ENCODE measurements at regions not wholly inside any gene's neighbourhood (a gene's known extent, or its start where the extent isn't known, plus 50 kb on each side); places are given as distances from the start of the nearest gene placed in this dataset.

DNA sequence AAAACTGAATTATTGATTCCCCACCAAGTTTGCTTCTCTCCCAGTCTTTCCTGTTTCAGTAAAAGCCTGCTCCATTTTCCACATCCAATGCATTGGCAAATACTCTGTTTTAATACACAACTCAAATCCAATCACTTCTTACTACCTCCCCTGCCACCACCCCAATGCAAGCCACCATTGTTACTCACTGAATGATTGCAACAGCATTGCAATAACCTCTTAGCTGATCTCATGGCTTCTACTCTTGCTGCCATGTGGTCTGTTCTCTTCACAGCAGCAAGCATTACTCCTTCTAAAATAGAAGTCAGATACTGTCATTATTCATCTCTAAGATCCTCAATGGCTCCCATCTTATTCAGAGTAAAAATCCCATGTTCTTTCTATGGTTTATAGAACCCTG lies 123.4 kb downstream of the ATP6V1G3 start:
- H3K36me3 ChIP-seq (replicated peaks in 1 of 2; ENCODE audit: control extremely low read depth in 1 of 2, control insufficient read depth in 1 of 2, extremely low read depth in 1 of 2, insufficient read depth in 2 of 2, low read length in 1 of 2) = no peaks in the 10 kb centered on the region
- peaks cover 0 to 3% (median 0%) of the 10 kb centered on the region in 3 donors for H3K9me3 ChIP-seq (ENCODE audit: control extremely low read depth in 1 of 3, control insufficient read depth in 2 of 3, insufficient read depth in 1 of 3, low read length in 2 of 3)
- H3K4me3 ChIP-seq (ENCODE audit: control extremely low read depth in 1 of 5, extremely low read depth in 1 of 5, insufficient read depth in 1 of 5, low read depth in 2 of 5, low read length in 4 of 5) = no peak overlapping the region
- ATAC-seq (ENCODE audit: low read depth) (no peak), DNase-seq (no peak)
- Mint-ChIP-seq H3K27ac (no peak overlapping the region), H3K4me1 (no peaks in the 10 kb centered on the region), H3K9me3 (ENCODE audit: insufficient read depth) (peaks cover 2% of the 10 kb centered on the region), H3K4me3 (no peak overlapping the region), H3K27me3 (peaks cover 20% of the 10 kb centered on the region)
- no peak overlapping the region for H3K9ac ChIP-seq (ENCODE audit: low read length)
- TF ChIP-seq, protein P1, sequence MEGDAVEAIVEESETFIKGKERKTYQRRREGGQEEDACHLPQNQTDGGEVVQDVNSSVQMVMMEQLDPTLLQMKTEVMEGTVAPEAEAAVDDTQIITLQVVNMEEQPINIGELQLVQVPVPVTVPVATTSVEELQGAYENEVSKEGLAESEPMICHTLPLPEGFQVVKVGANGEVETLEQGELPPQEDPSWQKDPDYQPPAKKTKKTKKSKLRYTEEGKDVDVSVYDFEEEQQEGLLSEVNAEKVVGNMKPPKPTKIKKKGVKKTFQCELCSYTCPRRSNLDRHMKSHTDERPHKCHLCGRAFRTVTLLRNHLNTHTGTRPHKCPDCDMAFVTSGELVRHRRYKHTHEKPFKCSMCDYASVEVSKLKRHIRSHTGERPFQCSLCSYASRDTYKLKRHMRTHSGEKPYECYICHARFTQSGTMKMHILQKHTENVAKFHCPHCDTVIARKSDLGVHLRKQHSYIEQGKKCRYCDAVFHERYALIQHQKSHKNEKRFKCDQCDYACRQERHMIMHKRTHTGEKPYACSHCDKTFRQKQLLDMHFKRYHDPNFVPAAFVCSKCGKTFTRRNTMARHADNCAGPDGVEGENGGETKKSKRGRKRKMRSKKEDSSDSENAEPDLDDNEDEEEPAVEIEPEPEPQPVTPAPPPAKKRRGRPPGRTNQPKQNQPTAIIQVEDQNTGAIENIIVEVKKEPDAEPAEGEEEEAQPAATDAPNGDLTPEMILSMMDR (IDR thresholded peaks at IDR 0.05) = no peak
- no peak for TF ChIP-seq EZH2 (IDR thresholded peaks at IDR 0.05; ENCODE audit: borderline replicate concordance, insufficient read depth, low read depth, low read length, poor library complexity, severe bottlenecking)
- no peaks in the 10 kb centered on the region for H3K4me1 ChIP-seq (ENCODE audit: control insufficient read depth in 2 of 2, insufficient read depth in 2 of 2, low read length in 2 of 2)
- POLR2A ChIA-PET = no interaction called here
- CTCF ChIA-PET = no interaction called here
- no peak overlapping the region for H2AFZ ChIP-seq (ENCODE audit: insufficient read depth, low read depth, low read length, poor library complexity, severe bottlenecking)
- intact Hi-C loops (cut with micrococcal nuclease) = no loop called here
- H3K27ac ChIP-seq (ENCODE audit: low read length in 2 of 2) = no peak overlapping the region
- peaks cover 0 to 5% (median 1%) of the 10 kb centered on the region in 4 experiments for H3K27me3 ChIP-seq (replicated peaks in 1 of 4; ENCODE audit: control extremely low read depth in 1 of 4, control insufficient read depth in 3 of 4, insufficient read depth in 4 of 4, low read length in 3 of 4)
- H3K79me2 ChIP-seq (ENCODE audit: control insufficient read depth, insufficient read depth, low read length) = no peaks in the 10 kb centered on the region
- no peaks in the 10 kb centered on the region for H4K20me1 ChIP-seq (ENCODE audit: control insufficient read depth, insufficient read depth, low read length, poor library complexity, severe bottlenecking)
- H3K4me2 ChIP-seq (replicated peaks; ENCODE audit: low read depth, low read length, poor library complexity, severe bottlenecking) = no peak overlapping the region

DNA sequence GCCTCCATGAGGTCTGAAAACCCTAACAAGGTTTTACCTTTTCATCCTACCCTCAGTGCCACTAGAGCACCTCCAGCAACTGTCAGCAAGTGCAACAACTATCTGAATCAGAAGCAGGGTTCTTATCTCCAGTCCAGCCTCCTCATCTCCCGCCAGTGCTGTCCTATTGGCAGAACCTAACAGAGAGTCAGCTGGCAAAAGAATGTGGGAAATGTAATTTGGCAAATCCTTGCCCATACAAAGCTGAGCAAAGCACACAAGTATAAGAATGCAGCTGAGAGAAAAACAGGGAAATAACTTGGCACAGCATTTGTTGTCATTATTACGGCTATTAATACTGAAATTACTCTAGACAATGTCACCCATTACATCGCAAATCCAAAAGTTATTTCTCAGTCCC lies 124.2 kb downstream of the ATP6V1G3 start:
- POLR2A ChIA-PET = no interaction called here

More for the DNA sequence above, 124.2 kb downstream of the ATP6V1G3 start:
- Histone ChIP-seq H3K27me3 (replicated peaks in 1 of 4; ENCODE audit: control extremely low read depth in 1 of 4, control insufficient read depth in 3 of 4, insufficient read depth in 4 of 4, low read length in 3 of 4) (peaks cover 0 to 5% (median 1%) of the 10 kb centered on the region in 4 experiments), H3K4me3 (ENCODE audit: control extremely low read depth in 1 of 5, extremely low read depth in 1 of 5, insufficient read depth in 1 of 5, low read depth in 2 of 5, low read length in 4 of 5) (no peak overlapping the region), H3K9ac (ENCODE audit: low read length) (no peak overlapping the region), H3K9me3 (ENCODE audit: control extremely low read depth in 1 of 3, control insufficient read depth in 2 of 3, insufficient read depth in 1 of 3, low read length in 2 of 3) (peaks cover 0 to 3% (median 0%) of the 10 kb centered on the region in 3 donors), H3K27ac (ENCODE audit: low read length in 2 of 2) (no peak overlapping the region), H3K36me3 (replicated peaks in 1 of 2; ENCODE audit: control extremely low read depth in 1 of 2, control insufficient read depth in 1 of 2, extremely low read depth in 1 of 2, insufficient read depth in 2 of 2, low read length in 1 of 2) (no peaks in the 10 kb centered on the region), H3K79me2 (ENCODE audit: control insufficient read depth, insufficient read depth, low read length) (no peaks in the 10 kb centered on the region), H3K4me1 (ENCODE audit: control insufficient read depth in 2 of 2, insufficient read depth in 2 of 2, low read length in 2 of 2) (no peaks in the 10 kb centered on the region), H3K4me2 (replicated peaks; ENCODE audit: low read depth, low read length, poor library complexity, severe bottlenecking) (no peak overlapping the region), H4K20me1 (ENCODE audit: control insufficient read depth, insufficient read depth, low read length, poor library complexity, severe bottlenecking) (no peaks in the 10 kb centered on the region), H2AFZ (ENCODE audit: insufficient read depth, low read depth, low read length, poor library complexity, severe bottlenecking) (no peak overlapping the region)
- Mint-ChIP-seq H3K9me3 (ENCODE audit: insufficient read depth) (peaks cover 2% of the 10 kb centered on the region), H3K4me1 (no peaks in the 10 kb centered on the region), H3K27me3 (peaks cover 17% of the 10 kb centered on the region), H3K4me3 (no peak overlapping the region), H3K27ac (no peak overlapping the region)
- intact Hi-C loops (cut with micrococcal nuclease) = no loop called here
- CTCF ChIA-PET = no interaction called here
- 89% methylated on average over 2 of the region's 3 CpGs for WGBS (ENCODE audit: insufficient coverage)
- ATAC-seq (ENCODE audit: low read depth) (no peak), DNase-seq (no peak)
- TF ChIP-seq EZH2 (IDR thresholded peaks at IDR 0.05; ENCODE audit: borderline replicate concordance, insufficient read depth, low read depth, low read length, poor library complexity, severe bottlenecking) = no peak
- TF ChIP-seq, protein P1 (IDR thresholded peaks at IDR 0.05) = no peak
